SK-N-MC (cell line): ENCODE measurements at regions not wholly inside any gene's neighbourhood (a gene's known extent, or its start where the extent isn't known, plus 50 kb on each side); places are given as distances from the start of the nearest gene placed in this dataset.

Experiments used
- EZH2 ChIP-seq: fragments of 200-600 bp; sonication (generic); IDR thresholded peaks from one replicate; pipeline ENCODE4 v1.6.1; 2017; ENCODE audit warnings: antibody characterized with exemption
- FOXP2 ChIP-seq: optimal IDR thresholded peaks from 2 replicates; pipeline ENCODE3; 2011; ENCODE audit warnings: mild to moderate bottlenecking, moderate library complexity; ENCODE audit not compliant: insufficient read depth; ENCODE audit errors: extremely low read length, control extremely low read depth
- POLR2AphosphoS5 ChIP-seq: IDR thresholded peaks from 2 replicates; pipeline ENCODE4 v1.6.1; 2012; ENCODE audit warnings: mild to moderate bottlenecking, low read depth, low read length, borderline replicate concordance

- no peak for TF ChIP-seq POLR2AphosphoS5
- TF ChIP-seq EZH2, result no peak
- no peak for TF ChIP-seq FOXP2
Measured at GRCh38 chr7:94787285-94787684, 120.1 kb upstream of the PPP1R9A start.
